ENCODE measurements at regions not wholly inside any gene's neighbourhood (a gene's known extent, or its start where the extent isn't known, plus 50 kb on each side); places are given as distances from the start of the nearest gene placed in this dataset.
"Not testable (repeated sequence)": the region's sequence is repeated elsewhere in the genome, so short reads cannot be mapped to it uniquely, and the experiment has no call there.

- H3K27ac Mint-ChIP-seq = no peak overlapping the region
- no peak for DNase-seq
- Histone ChIP-seq H3K36me3 (ENCODE audit: insufficient read depth, low read length) (no peaks in the 10 kb centered on the region), H3K27me3 (ENCODE audit: insufficient read depth, low read length) (no peaks in the 10 kb centered on the region), H3K9me3 (ENCODE audit: control insufficient read depth in 1 of 2, low read length in 2 of 2) (no peaks in the 10 kb centered on the region), H3K27ac (ENCODE audit: low read depth, low read length) (no peak overlapping the region), H3K4me3 (ENCODE audit: low read length in 2 of 2) (no peak overlapping the region), H3K4me1 (ENCODE audit: insufficient read depth, low read length) (no peaks in the 10 kb centered on the region)
- H3K4me3 Mint-ChIP-seq = no peak overlapping the region
- H3K27me3 Mint-ChIP-seq = no peaks in the 10 kb centered on the region
- no peaks in the 10 kb centered on the region for H3K36me3 Mint-ChIP-seq
- CTCF ChIA-PET (ENCODE audit: partially characterized antibody) = no interaction called here
- intact Hi-C loops (cut with micrococcal nuclease) = no loop called here
- peaks cover 0 to 20% (median 14%) of the 10 kb centered on the region in 8 donors for H3K9me3 Mint-ChIP-seq
- POLR2A ChIA-PET (ENCODE audit: partially characterized antibody) = no interaction called here
- H3K4me1 Mint-ChIP-seq = no peaks in the 10 kb centered on the region
Measured at GRCh38 chr4:103996064-103996463, 276.3 kb upstream of the TACR3 start.

- no peaks in the 10 kb centered on the region for H3K4me1 ChIP-seq (ENCODE audit: insufficient read depth, low read length)
- H3K27me3 ChIP-seq (ENCODE audit: insufficient read depth, low read length) = no peaks in the 10 kb centered on the region
- H3K27me3 Mint-ChIP-seq = no peaks in the 10 kb centered on the region
- H3K9me3 Mint-ChIP-seq = peaks cover 0 to 24% (median 15%) of the 10 kb centered on the region in 8 donors
- no peaks in the 10 kb centered on the region for H3K36me3 ChIP-seq (ENCODE audit: insufficient read depth, low read length)
- ChIA-PET CTCF (ENCODE audit: partially characterized antibody) (no interaction called here), POLR2A (ENCODE audit: partially characterized antibody) (no interaction called here)
- H3K9me3 ChIP-seq (ENCODE audit: control insufficient read depth in 1 of 2, low read length in 2 of 2) = no peaks in the 10 kb centered on the region
- H3K27ac ChIP-seq (ENCODE audit: low read depth, low read length) = no peak overlapping the region
- no peak overlapping the region for H3K4me3 ChIP-seq (ENCODE audit: low read length in 2 of 2)
- no peak overlapping the region for H3K27ac Mint-ChIP-seq
- H3K4me1 Mint-ChIP-seq = no peaks in the 10 kb centered on the region
- DNase-seq = no peak
- H3K4me3 Mint-ChIP-seq = no peak overlapping the region
- no peaks in the 10 kb centered on the region for H3K36me3 Mint-ChIP-seq
- intact Hi-C loops (cut with micrococcal nuclease) = no loop called here
Measured at GRCh38 chr4:103994059-103994458, 274.3 kb upstream of the TACR3 start.

- no peaks in the 10 kb centered on the region for H3K27me3 Mint-ChIP-seq
- intact Hi-C loops (cut with micrococcal nuclease) = no loop called here
- no peak overlapping the region for H3K4me3 Mint-ChIP-seq
- no peak overlapping the region for H3K27ac ChIP-seq (ENCODE audit: low read depth, low read length)
- no peak for DNase-seq
- no peaks in the 10 kb centered on the region for H3K36me3 Mint-ChIP-seq
- H3K9me3 ChIP-seq (ENCODE audit: control insufficient read depth in 1 of 2, low read length in 2 of 2) = no peaks in the 10 kb centered on the region
- no peak overlapping the region for H3K27ac Mint-ChIP-seq
- H3K9me3 Mint-ChIP-seq = peaks cover 3 to 7% (median 6%) of the 10 kb centered on the region in 8 donors
- H3K27me3 ChIP-seq (ENCODE audit: insufficient read depth, low read length) = no peaks in the 10 kb centered on the region
- POLR2A ChIA-PET (ENCODE audit: partially characterized antibody) = no interaction called here
- H3K4me1 ChIP-seq (ENCODE audit: insufficient read depth, low read length) = no peaks in the 10 kb centered on the region
- CTCF ChIA-PET (ENCODE audit: partially characterized antibody) = no interaction called here
- no peak overlapping the region for H3K4me3 ChIP-seq (ENCODE audit: low read length in 2 of 2)
- H3K4me1 Mint-ChIP-seq = no peaks in the 10 kb centered on the region
- no peaks in the 10 kb centered on the region for H3K36me3 ChIP-seq (ENCODE audit: insufficient read depth, low read length)
Measured at GRCh38 chr4:103982454-103982853, 262.7 kb upstream of the TACR3 start.

GRCh38 chr4:103948244-103949018 lies 228.6 kb upstream of the TACR3 start:
- ChIA-PET POLR2A (ENCODE audit: partially characterized antibody) (no interaction called here), CTCF (ENCODE audit: partially characterized antibody) (no interaction called here)

GRCh38 chr4:103947617-103948016 lies 227.8 kb upstream of the TACR3 start:
- H3K4me1 Mint-ChIP-seq = no peaks in the 10 kb centered on the region
- POLR2A ChIA-PET (ENCODE audit: partially characterized antibody) = no interaction called here
- Histone ChIP-seq H3K4me3 (ENCODE audit: low read length in 2 of 2) (no peak overlapping the region), H3K27ac (ENCODE audit: low read depth, low read length) (no peak overlapping the region), H3K36me3 (ENCODE audit: insufficient read depth, low read length) (no peaks in the 10 kb centered on the region), H3K27me3 (ENCODE audit: insufficient read depth, low read length) (no peaks in the 10 kb centered on the region), H3K4me1 (ENCODE audit: insufficient read depth, low read length) (no peaks in the 10 kb centered on the region), H3K9me3 (ENCODE audit: control insufficient read depth in 1 of 2, low read length in 2 of 2) (no peaks in the 10 kb centered on the region)
- no peaks in the 10 kb centered on the region for H3K36me3 Mint-ChIP-seq
- no peak overlapping the region for H3K4me3 Mint-ChIP-seq
- CTCF ChIA-PET (ENCODE audit: partially characterized antibody) = no interaction called here
- DNase-seq = no peak
- H3K9me3 Mint-ChIP-seq = peaks cover 0 to 11% (median 4%) of the 10 kb centered on the region in 8 donors
- H3K27me3 Mint-ChIP-seq = no peaks in the 10 kb centered on the region
- intact Hi-C loops (cut with micrococcal nuclease) = no loop called here
- H3K27ac Mint-ChIP-seq = no peak overlapping the region

More at GRCh38 chr4:103948244-103949018, 228.6 kb upstream of the TACR3 start:
- Mint-ChIP-seq H3K4me1 (no peaks in the 10 kb centered on the region), H3K4me3 (no peak overlapping the region), H3K36me3 (no peaks in the 10 kb centered on the region), H3K27me3 (no peaks in the 10 kb centered on the region), H3K9me3 (peaks cover 2 to 15% (median 5%) of the 10 kb centered on the region in 8 donors), H3K27ac (no peak overlapping the region)
- no peak overlapping the region for H3K4me3 ChIP-seq (ENCODE audit: low read length in 2 of 2)
- no peak for DNase-seq
- H3K27me3 ChIP-seq (ENCODE audit: insufficient read depth, low read length) = no peaks in the 10 kb centered on the region
- intact Hi-C loops (cut with micrococcal nuclease) = no loop called here
- no peaks in the 10 kb centered on the region for H3K4me1 ChIP-seq (ENCODE audit: insufficient read depth, low read length)
- H3K9me3 ChIP-seq (ENCODE audit: control insufficient read depth in 1 of 2, low read length in 2 of 2) = no peaks in the 10 kb centered on the region
- H3K36me3 ChIP-seq (ENCODE audit: insufficient read depth, low read length) = no peaks in the 10 kb centered on the region
- H3K27ac ChIP-seq (ENCODE audit: low read depth, low read length) = no peak overlapping the region

GRCh38 chr4:103946621-103947268 lies 227.0 kb upstream of the TACR3 start:
- H3K4me3 Mint-ChIP-seq; H3K36me3 Mint-ChIP-seq; H3K27me3 ChIP-seq (ENCODE audit: insufficient read depth, low read length); H3K4me1 ChIP-seq (ENCODE audit: insufficient read depth, low read length); CTCF ChIA-PET (ENCODE audit: partially characterized antibody); H3K27ac ChIP-seq (ENCODE audit: low read depth, low read length); H3K27ac Mint-ChIP-seq; H3K4me1 Mint-ChIP-seq; H3K4me3 ChIP-seq (ENCODE audit: low read length in 2 of 2); POLR2A ChIA-PET (ENCODE audit: partially characterized antibody); H3K27me3 Mint-ChIP-seq; intact Hi-C loops (cut with micrococcal nuclease); H3K9me3 ChIP-seq (ENCODE audit: control insufficient read depth in 1 of 2, low read length in 2 of 2); H3K36me3 ChIP-seq (ENCODE audit: insufficient read depth, low read length); DNase-seq; H3K9me3 Mint-ChIP-seq: not testable (repeated sequence)

- no peaks in the 10 kb centered on the region for H3K4me1 ChIP-seq (ENCODE audit: insufficient read depth, low read length)
- Mint-ChIP-seq H3K27me3 (no peaks in the 10 kb centered on the region), H3K9me3 (peaks cover 0 to 4% (median 0%) of the 10 kb centered on the region in 8 donors), H3K27ac (no peak overlapping the region), H3K36me3 (no peaks in the 10 kb centered on the region), H3K4me3 (no peak overlapping the region), H3K4me1 (no peaks in the 10 kb centered on the region)
- ChIA-PET POLR2A (ENCODE audit: partially characterized antibody) (no interaction called here), CTCF (ENCODE audit: partially characterized antibody) (no interaction called here)
- no peaks in the 10 kb centered on the region for H3K36me3 ChIP-seq (ENCODE audit: insufficient read depth, low read length)
- no peaks in the 10 kb centered on the region for H3K27me3 ChIP-seq (ENCODE audit: insufficient read depth, low read length)
- intact Hi-C loops (cut with micrococcal nuclease) = no loop called here
- H3K4me3 ChIP-seq (ENCODE audit: low read length in 2 of 2) = no peak overlapping the region
- H3K9me3 ChIP-seq (ENCODE audit: control insufficient read depth in 1 of 2, low read length in 2 of 2) = no peaks in the 10 kb centered on the region
- no peak overlapping the region for H3K27ac ChIP-seq (ENCODE audit: low read depth, low read length)
- no peak for DNase-seq
Measured at GRCh38 chr4:103938488-103938887, 218.7 kb upstream of the TACR3 start.

All from CD4-positive, alpha-beta memory T cell (primary cell).